ENCODE measurements at regions not wholly inside any gene's neighbourhood (a gene's known extent, or its start where the extent isn't known, plus 50 kb on each side); places are given as distances from the start of the nearest gene placed in this dataset.

GRCh38 chr4:77488882-77489281 is 116.7 kb upstream of the CXCL13 start:
- Histone ChIP-seq H3K9me3 (no peaks in the 10 kb centered on the region), H3K4me3 (no peak overlapping the region), H3K27me3 (no peaks in the 10 kb centered on the region), H3K27ac (no peak overlapping the region), H3K4me1 (no peaks in the 10 kb centered on the region), H3K36me3 (no peaks in the 10 kb centered on the region)
- TF ChIP-seq, protein P1, sequence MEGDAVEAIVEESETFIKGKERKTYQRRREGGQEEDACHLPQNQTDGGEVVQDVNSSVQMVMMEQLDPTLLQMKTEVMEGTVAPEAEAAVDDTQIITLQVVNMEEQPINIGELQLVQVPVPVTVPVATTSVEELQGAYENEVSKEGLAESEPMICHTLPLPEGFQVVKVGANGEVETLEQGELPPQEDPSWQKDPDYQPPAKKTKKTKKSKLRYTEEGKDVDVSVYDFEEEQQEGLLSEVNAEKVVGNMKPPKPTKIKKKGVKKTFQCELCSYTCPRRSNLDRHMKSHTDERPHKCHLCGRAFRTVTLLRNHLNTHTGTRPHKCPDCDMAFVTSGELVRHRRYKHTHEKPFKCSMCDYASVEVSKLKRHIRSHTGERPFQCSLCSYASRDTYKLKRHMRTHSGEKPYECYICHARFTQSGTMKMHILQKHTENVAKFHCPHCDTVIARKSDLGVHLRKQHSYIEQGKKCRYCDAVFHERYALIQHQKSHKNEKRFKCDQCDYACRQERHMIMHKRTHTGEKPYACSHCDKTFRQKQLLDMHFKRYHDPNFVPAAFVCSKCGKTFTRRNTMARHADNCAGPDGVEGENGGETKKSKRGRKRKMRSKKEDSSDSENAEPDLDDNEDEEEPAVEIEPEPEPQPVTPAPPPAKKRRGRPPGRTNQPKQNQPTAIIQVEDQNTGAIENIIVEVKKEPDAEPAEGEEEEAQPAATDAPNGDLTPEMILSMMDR (IDR thresholded peaks at IDR 0.05): no peak
- TF ChIP-seq POLR2A (IDR thresholded peaks at IDR 0.05) (no peak), POLR2AphosphoS5 (IDR thresholded peaks at IDR 0.05; ENCODE audit: insufficient read depth in 1 of 2, low read depth in 1 of 2) (no peak)
- intact Hi-C loops (cut with DNase I): no loop called here
- no peak for DNase-seq (ENCODE audit: extremely low spot score in 2 of 2)

DNA sequence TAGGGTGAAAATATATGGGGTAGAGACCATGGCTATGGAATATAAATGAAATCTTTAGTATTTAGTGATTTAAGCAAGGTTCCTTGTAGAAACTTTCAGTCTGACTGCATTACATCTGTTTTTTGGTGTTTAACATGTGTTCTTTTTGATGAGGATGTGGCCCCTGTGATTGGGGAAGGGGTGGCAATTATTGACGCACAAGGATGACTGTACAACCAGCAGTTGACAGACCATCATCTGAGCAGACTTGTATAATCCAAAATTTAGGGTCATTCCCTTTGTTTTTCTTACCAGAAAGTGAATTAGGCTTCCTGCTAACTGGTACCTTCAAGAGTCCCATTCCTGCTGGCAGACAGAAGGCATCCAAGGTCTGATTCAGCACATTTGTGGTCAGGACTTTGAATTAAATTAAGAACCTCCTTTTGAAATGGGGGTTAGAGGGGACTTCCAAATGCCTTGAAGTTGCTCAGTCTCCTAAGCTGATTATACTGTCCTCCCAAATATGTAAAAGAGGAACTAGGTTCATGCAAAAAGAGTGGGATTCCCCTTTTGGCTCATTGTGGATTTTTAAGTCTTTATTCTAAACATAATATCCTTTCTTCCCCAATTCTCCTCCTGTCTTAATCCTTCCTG is 112.4 kb upstream of the CXCL13 start:
- intact Hi-C loops (cut with DNase I): no loop called here
- DNase-seq (ENCODE audit: extremely low spot score in 2 of 2): no peak
- Histone ChIP-seq H3K4me1 (no peaks in the 10 kb centered on the region), H3K36me3 (no peaks in the 10 kb centered on the region), H3K27ac (no peak overlapping the region), H3K4me3 (no peak overlapping the region), H3K27me3 (no peaks in the 10 kb centered on the region), H3K9me3 (no peaks in the 10 kb centered on the region)
- TF ChIP-seq POLR2AphosphoS5 (IDR thresholded peaks at IDR 0.05; ENCODE audit: insufficient read depth in 1 of 2, low read depth in 1 of 2) (no peak), POLR2A (IDR thresholded peaks at IDR 0.05) (no peak)
- TF ChIP-seq, protein P1 (IDR thresholded peaks at IDR 0.05): no peak

DNA sequence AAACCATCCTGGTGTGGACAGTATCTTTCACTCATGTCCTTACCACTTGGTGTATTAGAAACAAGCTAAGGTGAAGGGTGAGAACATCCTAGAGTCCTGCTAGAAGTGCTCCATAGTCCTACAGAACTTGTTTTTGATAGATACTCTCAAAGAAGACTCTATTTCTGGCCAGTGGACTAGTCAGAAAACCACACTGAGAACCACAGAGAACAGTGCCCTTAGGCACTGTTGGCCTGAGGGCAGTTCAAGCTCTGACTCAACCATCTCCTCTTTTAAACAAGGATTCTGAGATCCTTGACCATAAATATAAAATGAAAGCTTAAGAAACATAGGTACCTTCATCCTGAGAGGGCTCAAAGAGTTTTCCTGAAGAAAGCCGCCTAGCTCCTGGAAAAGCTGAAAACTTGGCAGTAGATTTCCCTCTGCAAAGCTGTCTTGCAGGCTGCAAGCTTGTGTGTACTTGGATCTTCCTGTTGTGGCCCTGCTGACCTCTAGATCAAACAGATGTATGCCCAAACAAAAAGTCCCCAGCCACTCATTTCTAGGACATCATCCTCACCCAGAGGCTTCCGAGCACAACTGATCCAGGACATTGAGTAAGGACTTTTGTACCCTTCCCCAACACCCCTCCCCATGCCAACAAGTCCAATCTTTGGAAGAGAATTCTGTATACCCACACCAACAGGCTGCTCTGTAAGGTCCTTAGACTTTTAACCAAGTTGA is 111.6 kb upstream of the CXCL13 start:
- no peaks in the 10 kb centered on the region for H3K27me3 ChIP-seq
- no peaks in the 10 kb centered on the region for H3K36me3 ChIP-seq
- no peak for TF ChIP-seq POLR2A (IDR thresholded peaks at IDR 0.05)
- TF ChIP-seq POLR2AphosphoS5 (IDR thresholded peaks at IDR 0.05; ENCODE audit: insufficient read depth in 1 of 2, low read depth in 1 of 2): no peak
- TF ChIP-seq, protein P1 (IDR thresholded peaks at IDR 0.05): no peak
- intact Hi-C loops (cut with DNase I): no loop called here
- no peaks in the 10 kb centered on the region for H3K4me1 ChIP-seq
- no peak for DNase-seq (ENCODE audit: extremely low spot score in 2 of 2)
- H3K27ac ChIP-seq: no peak overlapping the region
- H3K9me3 ChIP-seq: no peaks in the 10 kb centered on the region
- H3K4me3 ChIP-seq: no peak overlapping the region

- TF ChIP-seq POLR2AphosphoS5 (IDR thresholded peaks at IDR 0.05; ENCODE audit: insufficient read depth in 1 of 2, low read depth in 1 of 2): no peak
- TF ChIP-seq, protein P1 (IDR thresholded peaks at IDR 0.05): no peak
- no peak for TF ChIP-seq POLR2A (IDR thresholded peaks at IDR 0.05)
- intact Hi-C loops (cut with DNase I): no loop called here
- Histone ChIP-seq H3K4me1 (no peaks in the 10 kb centered on the region), H3K9me3 (no peaks in the 10 kb centered on the region), H3K36me3 (no peaks in the 10 kb centered on the region), H3K27me3 (no peaks in the 10 kb centered on the region), H3K27ac (no peak overlapping the region), H3K4me3 (no peak overlapping the region)
- DNase-seq (ENCODE audit: extremely low spot score in 2 of 2): no peak
Observed at GRCh38 chr4:77496457-77496856, 109.2 kb upstream of the CXCL13 start.

GRCh38 chr4:77500801-77501200 is 104.8 kb upstream of the CXCL13 start:
- no peaks in the 10 kb centered on the region for H3K9me3 ChIP-seq
- no peaks in the 10 kb centered on the region for H3K36me3 ChIP-seq
- intact Hi-C loops (cut with DNase I): no loop called here
- no peaks in the 10 kb centered on the region for H3K27me3 ChIP-seq
- DNase-seq (ENCODE audit: extremely low spot score in 2 of 2): no peak
- no peak for TF ChIP-seq POLR2A (IDR thresholded peaks at IDR 0.05)
- TF ChIP-seq POLR2AphosphoS5 (IDR thresholded peaks at IDR 0.05; ENCODE audit: insufficient read depth in 1 of 2, low read depth in 1 of 2): no peak
- no peak overlapping the region for H3K4me3 ChIP-seq
- H3K27ac ChIP-seq: no peak overlapping the region
- no peaks in the 10 kb centered on the region for H3K4me1 ChIP-seq

Data from vagina (tissue), 2 donors.